ENCODE measurements at regions not wholly inside any gene's neighbourhood (a gene's known extent, or its start where the extent isn't known, plus 50 kb on each side); places are given as distances from the start of the nearest gene placed in this dataset.

- ChIA-PET CTCF (no interaction called here), POLR2A (ENCODE audit: low non-redundant PET) (no interaction called here)
- TF ChIP-seq CTCF (conservative IDR thresholded peaks at IDR 0.05; ENCODE audit: low read depth) = no peak
- DNase-seq (ENCODE audit: low spot score) = no peak
- H3K27ac ChIP-seq = no peak overlapping the region
Measured at GRCh38 chr10:43818687-43819086, 170.0 kb upstream of the ZNF32 start.

GRCh38 chr10:43817368-43817767 is 168.7 kb upstream of the ZNF32 start:
- TF ChIP-seq CTCF (conservative IDR thresholded peaks at IDR 0.05; ENCODE audit: low read depth) = no peak
- CTCF ChIA-PET = no interaction called here
- POLR2A ChIA-PET (ENCODE audit: low non-redundant PET) = no interaction called here
- H3K27ac ChIP-seq = no peak overlapping the region
- no peak for DNase-seq (ENCODE audit: low spot score)

- DNase-seq (ENCODE audit: low spot score) = no peak
- ChIA-PET CTCF (no interaction called here), POLR2A (ENCODE audit: low non-redundant PET) (no interaction called here)
- no peak for TF ChIP-seq CTCF (conservative IDR thresholded peaks at IDR 0.05; ENCODE audit: low read depth)
- no peak overlapping the region for H3K27ac ChIP-seq
Measured at GRCh38 chr10:43816351-43817321, 168.0 kb upstream of the ZNF32 start.

- no peak for TF ChIP-seq CTCF (conservative IDR thresholded peaks at IDR 0.05; ENCODE audit: low read depth)
- DNase-seq (ENCODE audit: low spot score) = no peak
- H3K27ac ChIP-seq = no peak overlapping the region
- ChIA-PET CTCF (no interaction called here), POLR2A (ENCODE audit: low non-redundant PET) (no interaction called here)
Measured at GRCh38 chr10:43815181-43815885, 166.7 kb upstream of the ZNF32 start.

- ChIA-PET POLR2A (ENCODE audit: low non-redundant PET) (no interaction called here), CTCF (no interaction called here)
- TF ChIP-seq CTCF (conservative IDR thresholded peaks at IDR 0.05; ENCODE audit: low read depth) = no peak
- DNase-seq (ENCODE audit: low spot score) = no peak
- no peak overlapping the region for H3K27ac ChIP-seq
Measured at GRCh38 chr10:43814663-43815062, 166.0 kb upstream of the ZNF32 start.

- ChIA-PET CTCF (interaction anchor here (0.9 kb wide), 1 partner anchor 37 kb away, joined by 3 read pairs; no protein-coding TSS in a partner anchor), POLR2A (ENCODE audit: low non-redundant PET) (interaction anchor here (0.6 kb wide), 1 partner anchor 54 kb away, joined by 14 read pairs; no protein-coding TSS in a partner anchor)
- H3K27ac ChIP-seq = no peak overlapping the region
- TF ChIP-seq CTCF (conservative IDR thresholded peaks at IDR 0.05; ENCODE audit: low read depth) = no peak
- no peak for DNase-seq (ENCODE audit: low spot score)
Measured at GRCh38 chr10:43811871-43812270, 163.2 kb upstream of the ZNF32 start.
